Mononuclear cell (primary cell): ENCODE measurements at regions not wholly inside any gene's neighbourhood (a gene's known extent, or its start where the extent isn't known, plus 50 kb on each side); places are given as distances from the start of the nearest gene placed in this dataset.

Source experiments
- H3K27me3 ChIP-seq: 2 replicates; pipeline ENCODE4 v1.6.0; 2011; ENCODE audit warnings: low read length, control low read depth; ENCODE audit not compliant: insufficient read depth
- H3K4me1 ChIP-seq: 2 replicates; pipeline ENCODE4 v1.5.1; 2011; ENCODE audit warnings: mild to moderate bottlenecking, low read length, control low read depth; ENCODE audit not compliant: insufficient read depth
- H3K4me3 ChIP-seq: 2 replicates; pipeline ENCODE4 v1.5.1; 2011; ENCODE audit warnings: mild to moderate bottlenecking, low read length, moderate library complexity
- H3K9me3 ChIP-seq: 2 replicates; pipeline ENCODE4 v1.5.1; 2011; ENCODE audit warnings: low read depth, mild to moderate bottlenecking, control low read depth, low read length

DNA sequence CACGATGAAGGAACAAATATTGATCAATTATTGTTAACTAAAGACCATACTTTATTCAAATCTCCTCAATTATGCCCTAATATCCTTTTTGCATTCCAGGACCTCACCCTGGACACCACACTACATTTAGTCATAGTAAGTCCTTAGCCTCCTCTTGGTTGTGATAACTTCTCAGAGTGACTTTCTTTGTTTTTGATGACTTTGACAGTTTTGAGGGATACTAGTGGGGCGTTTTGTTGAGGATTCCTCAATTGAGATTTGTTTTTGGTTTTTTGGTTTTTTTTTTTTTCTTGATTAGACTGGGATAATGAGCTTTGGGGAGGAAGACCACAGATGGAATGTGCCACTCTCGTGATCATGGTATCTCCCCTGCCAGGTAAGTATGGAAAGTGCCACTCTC is 105.5 kb downstream of the SOX9 start:
- Histone ChIP-seq H3K27me3 (peaks cover 2% of the 10 kb centered on the region), H3K4me3 (no peak overlapping the region), H3K9me3 (no peaks in the 10 kb centered on the region), H3K4me1 (no peaks in the 10 kb centered on the region)

GRCh38 chr17:72233986-72234385 is 113.2 kb downstream of the SOX9 start:
- no peak overlapping the region for H3K4me3 ChIP-seq
- H3K27me3 ChIP-seq, result no peaks in the 10 kb centered on the region
- no peaks in the 10 kb centered on the region for H3K4me1 ChIP-seq
- no peaks in the 10 kb centered on the region for H3K9me3 ChIP-seq

DNA sequence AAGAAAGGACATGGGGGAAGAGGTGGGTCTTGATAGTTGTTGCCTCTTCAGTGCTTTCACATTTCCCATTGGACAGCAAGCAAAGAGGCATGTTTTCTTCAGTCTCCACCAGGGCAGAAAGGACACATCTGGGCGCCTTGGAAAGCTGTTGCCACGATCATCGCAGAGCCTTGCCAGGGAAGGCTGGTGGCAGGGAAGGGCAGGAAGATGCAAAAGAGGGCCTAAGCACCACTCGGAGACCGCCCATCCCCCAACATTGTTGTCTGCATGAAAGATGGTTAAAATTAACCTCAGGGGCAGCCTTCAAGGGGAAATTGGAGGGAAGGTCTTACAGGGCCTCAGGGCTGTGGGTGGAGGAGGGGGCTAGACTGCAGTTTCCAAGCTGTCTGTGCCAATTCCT is 114.2 kb downstream of the SOX9 start:
- Histone ChIP-seq H3K27me3 (no peaks in the 10 kb centered on the region), H3K4me1 (no peaks in the 10 kb centered on the region), H3K4me3 (no peak overlapping the region), H3K9me3 (no peaks in the 10 kb centered on the region)

DNA sequence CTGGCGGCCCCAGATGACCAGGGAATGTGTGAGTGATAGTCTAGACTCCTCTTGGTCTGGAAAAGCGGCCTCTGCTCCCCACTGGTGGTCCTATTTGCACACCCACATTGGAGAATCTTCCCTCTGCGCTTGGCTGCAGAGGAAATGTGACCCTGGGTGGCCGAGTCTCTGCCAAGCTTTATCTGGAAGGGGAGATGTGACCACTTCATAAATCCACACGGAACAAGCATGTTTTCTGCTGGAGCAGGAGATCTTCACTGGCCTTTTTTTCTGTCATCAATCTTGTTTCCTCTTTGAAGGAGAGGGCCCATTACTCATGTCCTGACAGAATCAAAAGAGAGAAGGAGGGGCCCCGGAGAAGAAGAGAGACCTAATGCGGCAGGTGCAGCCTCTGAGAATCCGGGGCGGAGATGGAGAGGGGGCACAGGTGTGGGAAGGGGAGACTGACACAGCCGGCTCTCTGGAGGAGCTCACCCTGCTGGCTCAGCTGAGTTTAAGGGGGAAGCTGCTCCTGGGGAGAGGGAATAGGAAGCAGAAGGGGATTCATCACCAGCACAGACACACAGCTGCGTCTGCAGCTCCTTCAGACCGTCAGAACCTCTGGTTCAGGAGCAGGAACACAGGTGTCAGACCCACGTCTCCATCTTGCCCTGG is 116.3 kb downstream of the SOX9 start:
- no peaks in the 10 kb centered on the region for H3K9me3 ChIP-seq
- H3K4me3 ChIP-seq, result no peak overlapping the region
- no peaks in the 10 kb centered on the region for H3K27me3 ChIP-seq
- H3K4me1 ChIP-seq, result no peaks in the 10 kb centered on the region

- no peaks in the 10 kb centered on the region for H3K27me3 ChIP-seq
- no peak overlapping the region for H3K4me3 ChIP-seq
- no peaks in the 10 kb centered on the region for H3K4me1 ChIP-seq
- H3K9me3 ChIP-seq, result no peaks in the 10 kb centered on the region
These were observed 117.4 kb downstream of the SOX9 start for GRCh38 chr17:72238157-72238673.

GRCh38 chr17:72239548-72239947 is 118.7 kb downstream of the SOX9 start:
- H3K27me3 ChIP-seq, result no peaks in the 10 kb centered on the region
- no peaks in the 10 kb centered on the region for H3K4me1 ChIP-seq
- H3K9me3 ChIP-seq, result no peaks in the 10 kb centered on the region
- no peak overlapping the region for H3K4me3 ChIP-seq

- H3K4me3 ChIP-seq, result no peak overlapping the region
- H3K4me1 ChIP-seq, result no peaks in the 10 kb centered on the region
- H3K9me3 ChIP-seq, result no peaks in the 10 kb centered on the region
- H3K27me3 ChIP-seq, result no peaks in the 10 kb centered on the region
These were observed 119.5 kb downstream of the SOX9 start for GRCh38 chr17:72240333-72240732.

- no peaks in the 10 kb centered on the region for H3K9me3 ChIP-seq
- no peaks in the 10 kb centered on the region for H3K27me3 ChIP-seq
- no peak overlapping the region for H3K4me3 ChIP-seq
- no peaks in the 10 kb centered on the region for H3K4me1 ChIP-seq
These were observed 123.7 kb downstream of the SOX9 start for GRCh38 chr17:72244494-72244893.

GRCh38 chr17:72244956-72245355 is 124.1 kb downstream of the SOX9 start:
- no peaks in the 10 kb centered on the region for H3K4me1 ChIP-seq
- no peak overlapping the region for H3K4me3 ChIP-seq
- H3K9me3 ChIP-seq, result no peaks in the 10 kb centered on the region
- no peaks in the 10 kb centered on the region for H3K27me3 ChIP-seq

DNA sequence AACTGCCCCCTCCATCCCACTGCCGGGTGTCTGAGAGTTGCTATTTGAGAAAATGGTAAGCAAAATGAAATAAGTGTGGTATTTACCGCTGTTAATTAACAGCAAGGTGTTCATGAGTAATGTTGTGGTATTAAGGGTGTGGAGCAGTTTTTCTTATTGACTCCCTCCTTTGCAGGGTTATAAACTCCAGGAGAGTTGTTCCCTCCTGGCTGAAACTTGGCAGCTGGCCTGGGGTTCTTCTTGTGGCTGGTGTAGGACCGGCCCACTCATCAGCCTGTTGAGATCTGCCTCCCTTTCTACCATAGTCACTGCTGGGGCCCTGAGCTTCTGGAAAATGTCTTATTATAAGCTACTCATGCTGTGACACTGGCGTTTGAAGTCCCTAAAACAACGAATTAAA is 128.6 kb downstream of the SOX9 start:
- Histone ChIP-seq H3K27me3 (no peaks in the 10 kb centered on the region), H3K4me1 (no peaks in the 10 kb centered on the region), H3K9me3 (no peaks in the 10 kb centered on the region), H3K4me3 (no peak overlapping the region)

DNA sequence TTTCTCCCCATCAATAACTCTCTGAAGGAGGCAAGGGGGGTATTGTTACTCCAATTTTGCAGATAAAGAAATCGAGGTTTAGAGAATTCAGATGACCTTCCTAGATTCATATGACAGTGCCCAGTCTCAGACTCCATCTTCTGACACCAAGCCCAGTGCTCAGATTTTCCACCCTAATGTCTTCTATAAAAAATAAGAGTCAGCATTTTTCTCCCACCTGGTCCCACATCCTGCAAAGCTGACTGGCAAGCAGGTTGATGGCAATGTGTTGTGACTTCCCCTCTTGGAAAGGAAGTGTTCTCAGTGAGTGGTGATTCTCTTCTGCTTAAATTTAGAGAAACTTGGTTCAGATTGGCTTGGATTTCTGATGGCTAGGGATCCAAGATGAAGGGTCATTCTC is 129.4 kb downstream of the SOX9 start:
- Histone ChIP-seq H3K4me3 (no peak overlapping the region), H3K27me3 (no peaks in the 10 kb centered on the region), H3K9me3 (no peaks in the 10 kb centered on the region), H3K4me1 (no peaks in the 10 kb centered on the region)

- Histone ChIP-seq H3K4me3 (no peak overlapping the region), H3K9me3 (no peaks in the 10 kb centered on the region), H3K4me1 (no peaks in the 10 kb centered on the region), H3K27me3 (no peaks in the 10 kb centered on the region)
These were observed 132.8 kb downstream of the SOX9 start for GRCh38 chr17:72253597-72253996.

- Histone ChIP-seq H3K4me3 (no peak overlapping the region), H3K9me3 (no peaks in the 10 kb centered on the region), H3K27me3 (no peaks in the 10 kb centered on the region), H3K4me1 (no peaks in the 10 kb centered on the region)
These were observed 134.1 kb downstream of the SOX9 start for GRCh38 chr17:72254808-72255449.

GRCh38 chr17:72255481-72255880 is 134.7 kb downstream of the SOX9 start:
- no peak overlapping the region for H3K4me3 ChIP-seq
- H3K27me3 ChIP-seq, result no peaks in the 10 kb centered on the region
- H3K4me1 ChIP-seq, result no peaks in the 10 kb centered on the region
- no peaks in the 10 kb centered on the region for H3K9me3 ChIP-seq

GRCh38 chr17:72258711-72259110 is 137.9 kb downstream of the SOX9 start:
- no peak overlapping the region for H3K4me3 ChIP-seq
- no peaks in the 10 kb centered on the region for H3K4me1 ChIP-seq
- no peaks in the 10 kb centered on the region for H3K9me3 ChIP-seq
- H3K27me3 ChIP-seq, result no peaks in the 10 kb centered on the region

DNA sequence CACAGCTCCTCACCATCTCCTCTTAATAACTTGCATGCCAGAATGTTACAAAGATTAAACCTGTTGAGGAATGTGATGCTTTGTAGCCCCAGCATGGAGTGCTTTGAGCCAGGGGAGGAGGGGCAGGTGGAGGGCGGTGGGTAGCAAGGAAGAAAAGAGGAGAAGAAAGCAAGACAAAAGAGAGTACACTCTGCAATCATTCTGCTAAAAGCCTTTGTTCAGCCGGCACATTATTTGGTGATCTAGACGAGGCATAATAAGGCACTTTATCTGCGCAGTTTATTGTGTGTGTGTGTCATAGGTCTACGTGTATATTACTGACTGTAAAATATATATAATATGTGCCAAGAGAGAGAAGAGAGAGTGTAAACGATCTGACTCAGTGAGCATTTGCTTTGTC is 139.1 kb downstream of the SOX9 start:
- Histone ChIP-seq H3K9me3 (no peaks in the 10 kb centered on the region), H3K4me1 (no peaks in the 10 kb centered on the region), H3K27me3 (no peaks in the 10 kb centered on the region), H3K4me3 (no peak overlapping the region)
